ENCODE measurements at regions not wholly inside any gene's neighbourhood (a gene's known extent, or its start where the extent isn't known, plus 50 kb on each side); places are given as distances from the start of the nearest gene placed in this dataset.
"Not testable (repeated sequence)": the region's sequence is repeated elsewhere in the genome, so short reads cannot be mapped to it uniquely, and the experiment has no call there.

GRCh38 chr5:178063277-178063676, 50.1 kb upstream of the N4BP3 start:
- DNase-seq, result no peak

GRCh38 chr5:178058321-178059012, 54.9 kb upstream of the N4BP3 start:
- DNase-seq, result peak; percentile 76 to 92

- no peak for DNase-seq
These were observed 55.5 kb upstream of the N4BP3 start for GRCh38 chr5:178057839-178058238.

GRCh38 chr5:178056935-178057334, 56.4 kb upstream of the N4BP3 start:
- DNase-seq, result no peak

GRCh38 chr5:178055536-178055935, 57.8 kb upstream of the N4BP3 start:
- DNase-seq, result not testable (repeated sequence)

- DNase-seq, result not testable (repeated sequence)
These were observed 56.0 kb upstream of the PROP1 start for GRCh38 chr5:178052062-178052461.

GRCh38 chr5:178050873-178051272, 54.8 kb upstream of the PROP1 start:
- DNase-seq, result not testable (repeated sequence)

GRCh38 chr5:178047943-178048342, 51.9 kb upstream of the PROP1 start:
- DNase-seq, result not testable (repeated sequence)

- DNase-seq, result not testable (repeated sequence)
These were observed 50.8 kb upstream of the PROP1 start for GRCh38 chr5:178046757-178047399.

- DNase-seq, result not testable (repeated sequence)
These were observed 49.9 kb upstream of the PROP1 start for GRCh38 chr5:178045963-178046362.
